K562 (cell line): ENCODE measurements at regions not wholly inside any gene's neighbourhood (a gene's known extent, or its start where the extent isn't known, plus 50 kb on each side); places are given as distances from the start of the nearest gene placed in this dataset.

ENCODE experiments used
- ATF4 ChIP-seq: fragments of 450-650 bp; formaldehyde crosslinking; IDR thresholded peaks from 2 replicates; pipeline ENCODE4 v1.4.0; 2022; ENCODE audit warnings: mild to moderate bottlenecking, moderate library complexity
- CCAR2 ChIP-seq: fragments of 200-400 bp; formaldehyde crosslinking; IDR thresholded peaks from 2 replicates; pipeline ENCODE4 v1.6.1; 2017; ENCODE audit warnings: mild to moderate bottlenecking, low read depth, low read length
- FOXJ3 ChIP-seq: sonication (generic); formaldehyde crosslinking; IDR thresholded peaks from 2 replicates; pipeline ENCODE4 v1.4.0; 2020; ENCODE audit warnings: mild to moderate bottlenecking, missing genetic modification reagents
- FUS ChIP-seq: fragments of 200-400 bp; formaldehyde crosslinking; optimal IDR thresholded peaks from 2 replicates; pipeline ENCODE3; 2017; ENCODE audit warnings: low read depth, low read length
- MTA3 ChIP-seq: fragments of 450-650 bp; formaldehyde crosslinking; IDR thresholded peaks from 2 replicates; pipeline ENCODE4 v1.6.1; 2017; ENCODE audit warnings: mild to moderate bottlenecking, borderline replicate concordance
- NUFIP1 ChIP-seq: fragments of 450-650 bp; IDR thresholded peaks from 2 replicates; pipeline ENCODE4 v1.6.1; 2018; ENCODE audit not compliant: partially characterized antibody
- POLR2B ChIP-seq: fragments of 450-650 bp; IDR thresholded peaks from 2 replicates; pipeline ENCODE4 v1.6.1; 2018; ENCODE audit warnings: low read depth; ENCODE audit not compliant: partially characterized antibody
- PTRF ChIP-seq: fragments of 450-650 bp; IDR thresholded peaks from 2 replicates; pipeline ENCODE4 v1.6.1; 2016; ENCODE audit warnings: mild to moderate bottlenecking, missing genetic modification characterization, missing compliant biosample characterization
- RUNX1 ChIP-seq: sonication (generic); IDR thresholded peaks from 2 replicates; pipeline ENCODE4 v1.6.1; 2016; ENCODE audit warnings: antibody characterized with exemption, low read depth
- SMARCC2 ChIP-seq: fragments of 450-650 bp; IDR thresholded peaks from 2 replicates; pipeline ENCODE4 v1.6.1; 2017; ENCODE audit warnings: antibody characterized with exemption, moderate library complexity, mild to moderate bottlenecking, low read depth
- SREBF2 ChIP-seq: sonication (generic); formaldehyde crosslinking; IDR thresholded peaks from 2 replicates; pipeline ENCODE4 v1.4.0; 2020; ENCODE audit warnings: mild to moderate bottlenecking, missing genetic modification reagents
- TAL1 ChIP-seq: fragments of 450-650 bp; IDR thresholded peaks from 2 replicates; pipeline ENCODE4 v1.6.1; 2016; ENCODE audit warnings: mild to moderate bottlenecking
- TRIM24 ChIP-seq, 2 experiments: fragments of 450-650 bp; IDR thresholded peaks; 2 replicates each; pipeline ENCODE4 v1.6.1; 2016
- ZFP30 ChIP-seq: fragments of 250-450 bp; sonication (Bioruptor Pico); IDR thresholded peaks from 2 replicates; pipeline ENCODE4 v1.8.0; 2022; ENCODE audit warnings: moderate library complexity, mild to moderate bottlenecking, inconsistent platforms, borderline replicate concordance
- ZNF124 ChIP-seq: sonication (generic); formaldehyde crosslinking; IDR thresholded peaks from 2 replicates; pipeline ENCODE4 v1.8.1; 2022; ENCODE audit warnings: missing genetic modification reagents
- ZNF143 ChIP-seq: sonication (generic); formaldehyde crosslinking; IDR thresholded peaks from 2 replicates; pipeline ENCODE4 v1.9.0; 2022; ENCODE audit warnings: mild to moderate bottlenecking, missing genetic modification reagents
- ZNF318 ChIP-seq, 2 experiments: fragments of 450-650 bp; IDR thresholded peaks; 2 replicates each; pipeline ENCODE4 v1.6.1; 2016; ENCODE audit warnings: mild to moderate bottlenecking in 2 of 2, borderline replicate concordance in 1 of 2, low read depth in 1 of 2, moderate library complexity in 1 of 2
- ZNF551 ChIP-seq: fragments of 250-450 bp; sonication (Bioruptor Pico); IDR thresholded peaks from 2 replicates; pipeline ENCODE4 v1.5.0; 2021; ENCODE audit warnings: mild to moderate bottlenecking, moderate library complexity
- ZNF740 ChIP-seq, 3 experiments: fragments of 200-800 bp in 1 of 3; sonication (Bioruptor generic) in 1 of 3; sonication (generic) in 1 of 3; formaldehyde crosslinking in 1 of 3; IDR thresholded peaks; 2 replicates each; pipeline versions ENCODE4 v1.6.1 to v1.8.0; 2016 to 2022; ENCODE audit warnings: mild to moderate bottlenecking in 2 of 3, missing compliant biosample characterization in 2 of 3, missing genetic modification characterization in 2 of 3, missing genetic modification reagents in 1 of 3

- no peak for TF ChIP-seq ZNF740 (CRISPR knock-in tag; IDR thresholded peaks at IDR 0.05)
- TF ChIP-seq ZNF740 (tag; IDR thresholded peaks at IDR 0.05): peak in 1 of 2 experiments; percentile 43; a peak in 1 of 4 replicates
- no peak for TF ChIP-seq FUS
- no peak for TF ChIP-seq SREBF2
- peak; percentile 75; the same call in 1 of the 2 replicates for TF ChIP-seq ATF4 (CRISPR knock-in tag)
- no peak for TF ChIP-seq ZNF143 (CRISPR knock-in tag)
- no peak for TF ChIP-seq ZFP30 (CRISPR knock-in tag)
- peak; percentile 81 for TF ChIP-seq SMARCC2
- peak; percentile 43 to 65; a peak in 2 of 4 replicates for TF ChIP-seq TRIM24 (IDR thresholded peaks at IDR 0.05)
- peak; percentile 83 for TF ChIP-seq TAL1
- TF ChIP-seq POLR2B: peak; percentile 65
- TF ChIP-seq ZNF318 (IDR thresholded peaks at IDR 0.05; ENCODE audit: borderline replicate concordance in 1 of 2, low read depth in 1 of 2): no peak; a peak in 1 of 4 replicates
- no peak for TF ChIP-seq ZNF124 (CRISPR knock-in tag)
- peak; percentile 80 for TF ChIP-seq MTA3
- no peak for TF ChIP-seq FOXJ3 (CRISPR knock-in tag)
- TF ChIP-seq PTRF (tag): no peak
- no peak for TF ChIP-seq ZNF551 (CRISPR knock-in tag)
- no peak for TF ChIP-seq RUNX1
- TF ChIP-seq CCAR2: no peak
- TF ChIP-seq NUFIP1: no peak
Measured at GRCh38 chr4:78720994-78721677, 55.0 kb upstream of the BMP2K start (continued).
